ENCODE measurements at regions not wholly inside any gene's neighbourhood (a gene's known extent, or its start where the extent isn't known, plus 50 kb on each side); places are given as distances from the start of the nearest gene placed in this dataset.
"Not testable (repeated sequence)": the region's sequence is repeated elsewhere in the genome, so short reads cannot be mapped to it uniquely, and the experiment has no call there.

DNA sequence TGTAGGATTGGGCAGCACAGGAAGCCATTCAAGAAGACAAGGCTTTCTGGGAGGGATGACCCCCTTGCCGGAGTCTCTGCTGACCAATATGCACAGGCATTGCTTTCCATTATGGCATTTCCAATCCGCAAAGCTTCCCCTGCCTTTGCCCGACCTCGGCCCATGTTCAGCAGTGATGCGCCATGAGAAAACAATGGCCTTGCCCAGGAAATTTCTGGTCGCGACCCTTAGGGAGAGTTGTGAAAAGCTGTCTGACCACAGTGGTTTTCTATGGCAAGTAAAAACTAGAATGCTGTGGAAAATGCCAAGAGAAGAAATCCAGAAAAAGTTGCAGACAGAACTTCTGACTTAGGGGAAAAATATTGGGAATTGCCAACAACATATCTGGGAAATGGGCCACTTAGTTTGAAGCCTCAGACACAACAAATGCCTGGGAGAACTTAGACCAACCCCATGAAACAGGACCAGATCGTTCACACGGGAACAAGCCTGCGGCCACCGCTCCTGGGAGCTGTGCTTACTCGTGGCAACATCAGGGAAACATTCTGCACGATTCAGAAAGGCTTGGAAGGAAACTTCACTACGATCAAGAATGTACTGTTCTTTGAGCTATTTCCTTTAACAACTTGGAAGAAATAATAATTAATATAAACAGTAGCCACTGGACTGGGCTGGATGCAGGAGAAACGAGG, 512.4 kb downstream of the TNS3 start:
- no peak for TF ChIP-seq Cebpa-rat (IDR thresholded peaks at IDR 0.05)
- Histone ChIP-seq H3K27ac (no peak overlapping the region), H3K4me1 (no peaks in the 10 kb centered on the region), H3K4me3 (no peak overlapping the region), H3K36me3 (no peaks in the 10 kb centered on the region), H3K9ac (no peak overlapping the region), H3K27me3 (no peaks in the 10 kb centered on the region), H4K20me1 (no peaks in the 10 kb centered on the region), H3K9me3 (0 out of 2 replicates have a peak, but pooled peaks cover 10% of the 10 kb centered on the region), H3K4me2 (no peak overlapping the region)

DNA sequence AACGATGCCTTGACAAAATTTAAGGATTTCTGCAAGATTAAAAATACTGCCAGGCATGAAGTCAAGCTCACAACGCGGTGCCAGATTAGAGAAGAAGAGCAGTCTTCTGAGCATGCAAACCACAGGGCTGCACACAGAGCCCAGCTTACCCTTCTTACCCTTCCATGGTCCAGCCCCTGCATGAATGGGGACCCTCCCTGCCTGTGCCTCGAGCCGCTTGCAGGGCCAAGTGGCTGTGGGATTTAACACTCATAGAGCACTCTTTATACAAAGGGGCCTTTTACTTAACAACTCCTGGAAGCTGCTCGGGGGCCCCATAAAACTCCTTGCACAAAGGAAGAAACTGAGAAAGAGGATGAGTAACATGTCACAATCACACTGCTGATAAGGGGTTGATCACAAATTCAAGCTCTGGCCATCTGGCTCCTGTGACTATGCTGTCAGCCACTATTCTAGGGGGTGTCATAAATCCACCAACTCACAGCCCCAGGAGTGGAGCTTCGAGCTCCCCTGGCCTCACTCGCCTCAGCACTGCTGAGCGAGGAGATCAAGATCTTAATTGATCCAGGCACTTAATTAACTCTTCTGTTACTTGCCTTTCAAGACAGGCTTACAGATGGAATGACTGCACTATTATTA, 514.8 kb downstream of the TNS3 start:
- Histone ChIP-seq H3K4me1 (no peaks in the 10 kb centered on the region), H3K4me2 (no peak overlapping the region), H3K27ac (no peak overlapping the region), H3K9me3 (0 out of 2 replicates have a peak, but pooled peaks cover 10% of the 10 kb centered on the region), H3K36me3 (no peaks in the 10 kb centered on the region), H3K9ac (no peak overlapping the region), H3K4me3 (no peak overlapping the region), H3K27me3 (no peaks in the 10 kb centered on the region), H4K20me1 (no peaks in the 10 kb centered on the region)
- TF ChIP-seq Cebpa-rat (IDR thresholded peaks at IDR 0.05) = no peak

DNA sequence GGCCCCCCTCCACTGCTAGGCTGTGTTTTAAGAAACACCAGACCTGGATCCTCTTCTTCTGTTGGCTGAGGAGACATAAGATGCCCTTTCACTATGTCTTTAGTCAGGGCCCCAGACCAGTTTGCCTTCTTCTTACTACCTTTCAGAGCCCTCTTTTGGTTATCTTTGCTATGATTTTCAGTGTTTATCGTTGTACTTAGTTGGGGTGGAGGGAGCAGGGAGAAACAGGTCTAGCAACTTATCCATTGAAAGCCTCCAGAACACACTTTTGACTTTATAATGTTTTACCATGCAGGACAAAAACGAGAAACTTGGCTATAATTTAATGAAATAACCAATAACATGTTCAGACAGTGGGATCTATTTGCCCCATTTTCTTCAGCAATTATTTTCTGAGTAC, 525.2 kb downstream of the TNS3 start:
- TF ChIP-seq Cebpa-rat (IDR thresholded peaks at IDR 0.05) = no peak
- Histone ChIP-seq H3K4me1 (no peaks in the 10 kb centered on the region), H3K9me3 (peaks cover 16% of the 10 kb centered on the region), H3K9ac (no peak overlapping the region), H3K4me2 (no peak overlapping the region), H3K36me3 (no peaks in the 10 kb centered on the region), H4K20me1 (no peaks in the 10 kb centered on the region), H3K27ac (no peak overlapping the region), H3K27me3 (no peaks in the 10 kb centered on the region), H3K4me3 (no peak overlapping the region)

DNA sequence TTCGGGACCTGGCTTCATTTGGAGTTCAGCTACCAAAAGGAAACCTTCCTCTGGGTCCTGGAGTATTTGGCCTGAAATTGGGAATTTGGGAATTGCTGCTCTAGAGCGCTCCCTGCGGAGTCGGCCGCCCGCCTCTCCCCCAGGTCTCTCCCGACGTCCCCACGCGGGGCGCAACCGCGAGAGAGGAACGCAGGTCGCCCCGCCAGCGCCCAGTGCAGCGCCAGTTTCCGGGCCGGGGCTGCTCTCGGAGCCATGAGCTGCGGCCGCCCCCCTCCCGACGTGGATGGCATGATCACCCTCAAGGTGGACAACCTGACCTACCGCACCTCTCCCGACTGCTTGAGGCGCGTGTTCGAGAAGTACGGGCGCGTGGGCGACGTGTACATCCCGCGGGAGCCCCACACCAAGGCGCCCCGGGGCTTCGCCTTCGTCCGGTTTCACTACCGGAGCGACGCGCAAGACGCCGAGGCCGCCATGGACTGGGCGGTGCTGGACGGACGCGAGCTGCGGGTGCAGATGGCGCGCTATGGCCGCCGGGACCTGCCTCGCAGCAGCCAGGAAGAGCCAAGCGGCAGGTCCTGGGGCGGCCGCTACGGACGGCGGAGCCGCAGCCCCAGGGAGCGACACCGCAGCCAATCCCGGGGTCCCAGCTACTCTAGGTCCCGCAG, 529.2 kb downstream of the TNS3 start:
- H3K36me3 ChIP-seq, H3K4me1 ChIP-seq, H3K9ac ChIP-seq, H4K20me1 ChIP-seq, H3K4me3 ChIP-seq, H3K4me2 ChIP-seq, H3K27ac ChIP-seq, H3K27me3 ChIP-seq: not testable (repeated sequence)
- H3K9me3 ChIP-seq = peaks cover 16% of the 10 kb centered on the region

DNA sequence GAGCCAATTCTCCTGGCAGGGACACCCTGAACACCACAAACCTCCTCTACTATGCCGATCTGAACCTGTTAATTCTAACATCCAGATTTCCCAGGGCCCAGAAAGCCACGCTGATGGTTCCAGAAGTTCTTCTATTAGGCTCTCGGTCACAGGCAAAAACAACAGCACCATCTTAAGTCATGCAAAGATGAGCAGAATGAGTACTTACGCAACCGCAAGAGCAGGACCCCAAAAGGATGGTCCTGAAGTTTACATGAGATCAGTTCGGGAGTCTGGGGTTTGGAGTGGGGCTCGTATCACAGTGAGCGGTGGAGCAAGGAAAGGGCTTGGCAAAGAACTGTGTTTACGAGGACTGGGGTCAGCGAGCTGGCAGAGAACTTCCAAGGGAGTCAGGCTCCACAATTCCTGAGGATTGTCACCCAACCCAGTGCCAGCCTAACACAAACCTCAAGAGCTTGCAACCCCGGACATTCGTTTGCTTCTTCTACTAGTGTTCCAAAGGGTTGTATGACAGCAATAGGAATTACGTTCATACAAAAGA, 532.6 kb downstream of the TNS3 start:
- TF ChIP-seq Cebpa-rat (IDR thresholded peaks at IDR 0.05) = no peak
- no peaks in the 10 kb centered on the region for H4K20me1 ChIP-seq
- H3K4me1 ChIP-seq = peaks cover 29% of the 10 kb centered on the region

DNA sequence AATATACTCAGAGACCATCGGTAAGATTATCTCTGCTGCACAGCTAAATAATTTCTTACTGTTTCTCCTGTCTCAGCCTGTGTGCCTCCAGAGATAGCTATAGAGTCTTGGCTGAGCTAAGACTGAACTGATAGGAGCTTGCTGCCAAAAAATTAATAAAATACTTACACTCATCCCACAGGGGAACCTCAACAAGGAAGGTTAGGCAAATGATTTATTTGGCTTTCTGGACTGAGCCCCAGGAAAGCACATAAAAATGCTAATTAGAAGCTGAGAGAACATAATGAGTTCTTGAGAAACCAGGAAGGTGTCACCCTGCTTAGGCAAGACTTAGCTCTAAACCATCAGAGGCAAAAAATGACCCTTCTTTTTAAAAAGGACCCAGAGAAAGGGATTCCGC, 534.5 kb downstream of the TNS3 start:
- H3K9ac ChIP-seq = no peak overlapping the region
- H3K36me3 ChIP-seq = no peaks in the 10 kb centered on the region
- H3K4me3 ChIP-seq = no peak overlapping the region
- H4K20me1 ChIP-seq = no peaks in the 10 kb centered on the region
- no peak for TF ChIP-seq Cebpa-rat (IDR thresholded peaks at IDR 0.05)
- no peak overlapping the region for H3K4me2 ChIP-seq
- H3K27ac ChIP-seq = no peak overlapping the region
- H3K27me3 ChIP-seq = no peaks in the 10 kb centered on the region
- H3K4me1 ChIP-seq = peaks cover 33% of the 10 kb centered on the region
- peaks cover 3% of the 10 kb centered on the region for H3K9me3 ChIP-seq

More for the DNA sequence above, 532.6 kb downstream of the TNS3 start:
- no peak overlapping the region for H3K9ac ChIP-seq
- H3K9me3 ChIP-seq = peaks cover 16% of the 10 kb centered on the region
- H3K36me3 ChIP-seq = no peaks in the 10 kb centered on the region
- no peak overlapping the region for H3K27ac ChIP-seq
- H3K27me3 ChIP-seq = no peaks in the 10 kb centered on the region
- no peak overlapping the region for H3K4me2 ChIP-seq
- no peak overlapping the region for H3K4me3 ChIP-seq

DNA sequence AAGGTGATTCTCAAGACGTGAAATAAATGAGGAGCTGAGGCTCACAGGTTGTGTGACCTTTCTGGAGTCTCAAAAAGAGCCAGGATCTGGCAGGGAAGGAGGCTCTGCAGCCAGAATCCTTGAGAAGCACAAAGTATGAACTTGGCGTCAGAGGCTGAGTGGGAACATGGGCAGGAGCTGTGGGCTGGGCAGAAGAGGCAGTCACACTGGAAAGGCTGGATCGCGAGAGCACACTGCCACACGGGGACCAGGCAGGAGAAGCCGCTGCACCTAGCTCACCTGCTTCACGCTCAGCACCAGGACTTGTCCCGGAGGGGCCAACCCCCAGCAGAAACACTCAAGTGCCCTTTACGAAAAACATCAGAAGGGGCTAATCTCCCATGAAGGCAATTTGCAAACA, 535.0 kb downstream of the TNS3 start:
- Histone ChIP-seq H3K4me1 (peaks cover 33% of the 10 kb centered on the region), H3K27me3 (no peaks in the 10 kb centered on the region), H3K36me3 (no peaks in the 10 kb centered on the region), H3K4me3 (no peak overlapping the region), H3K27ac (no peak overlapping the region), H3K9ac (no peak overlapping the region), H3K9me3 (no peaks in the 10 kb centered on the region), H4K20me1 (no peaks in the 10 kb centered on the region), H3K4me2 (no peak overlapping the region)
- TF ChIP-seq Cebpa-rat (IDR thresholded peaks at IDR 0.05) = no peak

DNA sequence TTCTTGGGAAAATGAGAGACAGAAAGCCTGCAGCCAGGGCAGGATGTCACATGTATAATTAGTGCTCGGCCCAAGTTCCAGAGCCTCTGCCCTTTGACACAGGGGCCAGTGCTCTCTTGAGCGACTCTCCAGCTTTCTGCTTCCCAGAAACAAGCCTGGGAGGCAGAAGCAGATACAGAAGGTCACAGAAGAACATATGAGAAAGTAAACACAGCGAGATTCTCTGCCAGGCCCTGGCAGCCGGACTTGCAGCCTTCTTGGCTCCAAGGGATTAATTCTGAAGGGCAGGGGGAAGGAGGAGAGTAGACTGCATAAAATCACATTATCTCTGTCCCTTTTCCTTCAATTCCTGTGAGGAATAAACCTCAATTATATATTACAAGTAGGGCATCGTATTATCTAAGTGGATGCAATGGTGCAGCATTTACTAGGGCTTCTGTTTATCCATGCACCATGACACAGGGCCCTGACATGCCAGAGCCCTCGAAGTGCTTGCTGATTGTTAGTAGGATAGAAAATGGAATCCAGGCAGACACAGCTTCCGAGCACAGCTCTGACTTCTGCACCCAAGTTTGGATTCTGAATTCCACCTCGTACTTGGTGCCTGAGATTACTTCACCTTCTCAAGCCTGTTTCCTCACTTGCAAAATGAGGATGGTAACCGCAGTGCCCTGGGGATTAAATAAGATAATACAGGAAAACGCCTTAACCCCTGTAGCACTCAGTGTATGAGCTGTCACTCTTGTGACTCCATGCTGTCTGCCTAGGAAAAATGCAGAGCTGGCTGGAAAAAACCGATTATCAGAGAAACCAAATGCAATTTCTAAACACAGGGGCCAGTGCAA, 536.5 kb downstream of the TNS3 start:
- Histone ChIP-seq H4K20me1 (no peaks in the 10 kb centered on the region), H3K9me3 (no peaks in the 10 kb centered on the region), H3K4me2 (peak overlapping the region; percentile 70), H3K4me3 (no peak overlapping the region), H3K27ac (no peak overlapping the region), H3K27me3 (no peaks in the 10 kb centered on the region), H3K9ac (no peak overlapping the region), H3K36me3 (no peaks in the 10 kb centered on the region), H3K4me1 (peaks cover 42% of the 10 kb centered on the region)
- TF ChIP-seq Cebpa-rat (IDR thresholded peaks at IDR 0.05) = peak; percentile 40; the same call in 1 of the 2 replicates

DNA sequence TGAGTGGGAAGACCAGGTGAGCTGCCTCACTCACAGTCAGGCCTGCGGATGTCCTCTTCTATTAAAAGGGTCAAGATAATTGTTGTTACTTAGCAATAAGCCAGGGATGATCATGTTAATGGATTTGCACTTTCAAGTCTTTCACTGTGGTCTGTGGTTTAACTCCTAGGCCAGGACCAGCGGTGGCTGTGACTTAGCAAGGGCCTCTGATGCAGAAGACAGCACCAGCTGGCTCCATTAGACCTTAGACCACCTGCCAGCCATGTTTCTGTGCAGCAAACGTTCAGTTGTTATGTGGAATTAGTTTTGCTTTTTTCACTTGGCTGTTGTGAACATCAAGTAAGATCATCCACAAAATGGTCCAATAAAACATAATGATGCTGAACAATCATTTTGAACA, 537.3 kb downstream of the TNS3 start:
- H3K27ac ChIP-seq = no peak overlapping the region
- no peaks in the 10 kb centered on the region for H3K27me3 ChIP-seq
- H3K4me2 ChIP-seq = peak overlapping the region; percentile 70
- no peaks in the 10 kb centered on the region for H3K36me3 ChIP-seq
- H3K4me3 ChIP-seq = no peak overlapping the region
- H4K20me1 ChIP-seq = no peaks in the 10 kb centered on the region
- peaks cover 46% of the 10 kb centered on the region for H3K4me1 ChIP-seq
- TF ChIP-seq Cebpa-rat (IDR thresholded peaks at IDR 0.05) = no peak
- no peak overlapping the region for H3K9ac ChIP-seq
- no peaks in the 10 kb centered on the region for H3K9me3 ChIP-seq
